HG03442 (cell line): ENCODE measurements at regions not wholly inside any gene's neighbourhood (a gene's known extent, or its start where the extent isn't known, plus 50 kb on each side); places are given as distances from the start of the nearest gene placed in this dataset.
"Not testable (repeated sequence)": the region's sequence is repeated elsewhere in the genome, so short reads cannot be mapped to it uniquely, and the experiment has no call there.

Source experiments
- ATAC-seq: cut with Tn5 transposase; IDR thresholded peaks from one replicate; pipeline ENCODE4 v1.9.1; 2021; ENCODE audit warnings: mild to moderate bottlenecking, moderate library complexity; ENCODE audit not compliant: unreplicated experiment

- ATAC-seq = no peak
Measured at GRCh38 chr2:38243186-38243880, 133.7 kb downstream of the ATL2 start.

GRCh38 chr2:38239452-38239851 is 137.6 kb downstream of the ATL2 start:
- ATAC-seq = no peak

GRCh38 chr2:38238705-38239104 is 138.4 kb downstream of the ATL2 start:
- not testable (repeated sequence) for ATAC-seq

GRCh38 chr2:38237311-38237710 is 139.8 kb downstream of the ATL2 start:
- ATAC-seq = no peak

- no peak for ATAC-seq
Measured at GRCh38 chr2:38233231-38233983, 143.7 kb downstream of the ATL2 start.

DNA sequence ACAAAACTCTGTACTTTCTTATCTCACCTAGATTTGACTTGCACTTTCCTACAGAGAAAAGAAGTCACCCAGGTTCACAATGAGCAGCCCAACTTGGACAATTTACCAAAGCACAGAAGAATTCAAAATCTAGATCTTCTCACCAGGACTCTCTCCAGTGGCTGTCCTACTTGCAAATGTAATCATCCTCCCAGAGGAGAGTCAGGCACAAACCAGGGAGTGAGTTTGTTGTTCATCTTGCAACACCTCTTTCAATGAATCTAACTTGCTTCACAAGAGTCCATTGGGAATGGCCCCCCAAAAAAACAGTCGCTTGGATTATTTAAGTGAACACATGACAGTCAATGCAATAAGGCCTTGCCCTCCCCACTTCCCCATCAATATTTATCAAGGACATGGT is 144.6 kb downstream of the ATL2 start:
- no peak for ATAC-seq

- ATAC-seq = no peak
Measured at GRCh38 chr2:38230756-38231155, 146.3 kb downstream of the ATL2 start.

DNA sequence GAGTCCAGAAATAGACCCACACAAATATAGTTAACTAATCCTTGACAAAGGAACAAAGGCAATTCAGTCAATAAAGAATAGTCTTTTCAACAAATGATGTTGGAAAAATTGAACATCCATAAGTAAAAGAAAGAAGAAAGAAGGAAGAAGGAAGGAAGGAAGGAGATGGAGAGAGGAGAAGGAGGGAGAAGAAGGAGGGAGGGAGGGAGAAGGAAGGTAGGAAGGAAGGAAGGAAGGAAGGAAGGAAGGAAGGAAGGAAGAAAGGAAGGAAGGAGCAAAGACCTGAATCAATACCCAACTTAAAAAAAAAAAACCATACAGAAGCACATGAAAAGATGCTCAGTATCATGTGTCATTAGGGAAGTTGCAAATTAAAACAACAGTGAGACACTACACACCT is 148.3 kb downstream of the ATL2 start:
- ATAC-seq = no peak

DNA sequence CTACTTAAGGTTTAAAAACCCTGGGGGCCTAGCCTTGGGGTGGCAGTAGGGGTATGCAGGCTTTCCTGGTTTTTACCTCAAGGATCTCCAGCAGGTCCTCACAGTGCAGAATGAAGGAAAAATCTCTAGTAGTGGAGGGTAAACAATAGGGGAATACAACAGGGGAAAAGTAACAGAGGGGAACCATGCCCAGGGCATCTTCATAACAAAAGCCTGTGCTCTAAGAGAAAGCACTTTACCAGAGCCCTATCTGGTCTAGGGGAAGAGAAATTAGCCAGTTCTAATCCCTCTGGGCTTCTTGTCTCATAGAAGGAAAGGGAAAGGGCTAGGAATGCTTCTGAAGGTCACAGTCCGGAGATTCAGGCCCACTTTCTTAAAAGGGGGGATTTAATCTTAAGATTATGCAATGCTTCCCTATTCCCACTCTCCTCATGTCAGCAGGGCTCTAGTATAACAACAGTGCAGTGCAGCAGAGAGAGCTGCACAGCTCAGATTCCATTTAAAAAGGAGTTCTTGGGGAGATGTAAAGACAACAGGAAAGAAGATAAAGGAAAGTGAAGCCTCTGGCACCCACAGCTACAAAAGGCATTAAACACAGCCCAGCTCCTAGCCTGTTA is 149.0 kb upstream of the CYP1B1 start:
- ATAC-seq = no peak

DNA sequence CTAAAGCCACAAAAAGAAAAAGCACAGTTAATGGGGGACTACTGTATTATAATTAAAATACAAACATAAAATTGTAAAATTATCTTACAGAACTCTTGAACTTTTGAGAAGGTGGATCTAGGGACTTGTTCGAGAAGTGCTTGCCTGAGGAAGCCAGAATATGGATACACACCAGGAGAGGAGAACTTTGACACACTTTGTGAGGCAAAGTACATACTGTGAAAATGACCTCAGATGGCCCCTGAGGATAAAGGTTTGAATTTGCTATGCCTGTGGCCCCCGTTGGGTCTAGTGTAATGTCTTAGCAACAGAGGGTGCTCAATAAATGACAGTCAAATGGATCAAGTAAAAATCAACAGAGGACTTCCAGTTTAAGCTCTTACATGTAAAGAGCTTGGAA is 148.2 kb upstream of the CYP1B1 start:
- ATAC-seq = no peak

GRCh38 chr2:38223256-38223655 is 147.3 kb upstream of the CYP1B1 start:
- no peak for ATAC-seq

DNA sequence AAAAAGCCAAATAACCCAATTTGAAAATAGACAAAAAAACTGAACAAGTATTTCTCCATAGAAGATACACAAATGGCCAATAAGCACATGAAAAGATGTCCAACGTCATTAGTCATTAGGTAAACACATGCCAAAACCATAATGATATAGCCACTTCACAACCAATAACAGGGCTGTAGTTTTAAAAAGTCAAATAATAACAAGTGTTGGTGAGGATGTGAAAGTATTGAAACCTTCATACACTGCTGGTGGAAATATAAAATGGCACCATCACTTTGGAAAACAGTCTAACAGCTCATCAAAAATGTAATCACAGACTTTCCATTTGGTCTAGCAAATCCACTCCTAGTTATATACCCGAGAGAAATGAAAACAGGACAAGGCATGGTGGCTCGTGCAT is 144.2 kb upstream of the CYP1B1 start:
- ATAC-seq = no peak

- ATAC-seq = no peak
Measured at GRCh38 chr2:38218995-38219394, 143.0 kb upstream of the CYP1B1 start.

DNA sequence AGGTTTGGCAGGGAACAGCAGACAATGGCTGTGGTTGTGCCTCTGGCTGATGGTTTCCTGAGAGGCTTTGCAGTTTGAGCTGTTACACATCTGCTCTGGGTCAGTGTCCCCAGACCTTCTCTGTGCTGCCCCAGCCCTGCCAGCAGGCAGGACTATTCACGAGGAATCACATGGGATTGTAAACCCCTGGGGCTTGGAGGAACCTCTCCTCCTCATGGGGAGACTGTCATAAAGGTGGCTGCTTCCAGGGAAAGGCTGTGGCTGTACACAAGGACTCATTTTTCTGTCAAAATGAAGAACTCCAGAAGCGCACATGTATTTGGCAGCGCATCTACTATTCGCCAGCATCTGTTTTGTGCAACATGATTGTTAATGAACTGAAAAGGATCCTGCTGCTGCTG is 142.6 kb upstream of the CYP1B1 start:
- ATAC-seq = no peak

DNA sequence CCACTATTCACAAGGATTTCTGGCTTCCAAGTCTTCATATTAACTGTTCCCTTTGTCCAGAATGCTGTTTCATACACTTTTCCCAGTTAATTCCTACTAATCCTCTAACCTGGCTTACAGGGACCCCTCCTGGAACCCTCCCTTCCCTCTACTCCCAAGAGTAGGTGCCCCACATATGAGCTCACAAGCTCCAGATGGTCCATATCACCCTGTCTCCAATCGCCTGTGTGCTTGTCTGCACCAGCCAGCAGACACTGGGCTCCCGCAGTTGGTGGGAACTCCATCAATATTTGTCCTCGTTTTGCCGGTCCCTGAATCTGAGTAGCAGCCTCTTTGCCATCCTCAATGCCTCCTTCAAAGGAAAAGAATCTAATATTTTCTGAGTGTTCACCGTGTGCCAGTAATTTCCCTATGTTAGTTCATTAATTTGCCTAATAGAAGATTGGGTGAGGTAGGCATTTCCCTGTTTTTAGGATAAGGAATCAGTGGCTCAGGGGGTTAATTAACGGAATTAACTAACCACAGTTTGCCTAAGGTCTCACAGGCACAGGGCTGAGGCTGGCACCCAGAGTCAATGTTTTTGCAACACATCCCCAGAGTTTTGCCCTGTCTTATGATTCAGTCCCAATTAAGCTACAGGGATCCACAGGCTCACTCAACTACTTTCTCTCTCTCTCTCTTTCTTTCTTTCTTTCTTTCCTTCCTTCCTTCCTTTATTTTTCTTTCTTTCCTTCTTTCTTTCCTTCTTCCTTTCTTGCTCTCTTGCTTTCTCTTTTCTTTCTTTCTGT is 141.6 kb upstream of the CYP1B1 start:
- no peak for ATAC-seq

GRCh38 chr2:38216886-38217285 is 140.9 kb upstream of the CYP1B1 start:
- no peak for ATAC-seq

DNA sequence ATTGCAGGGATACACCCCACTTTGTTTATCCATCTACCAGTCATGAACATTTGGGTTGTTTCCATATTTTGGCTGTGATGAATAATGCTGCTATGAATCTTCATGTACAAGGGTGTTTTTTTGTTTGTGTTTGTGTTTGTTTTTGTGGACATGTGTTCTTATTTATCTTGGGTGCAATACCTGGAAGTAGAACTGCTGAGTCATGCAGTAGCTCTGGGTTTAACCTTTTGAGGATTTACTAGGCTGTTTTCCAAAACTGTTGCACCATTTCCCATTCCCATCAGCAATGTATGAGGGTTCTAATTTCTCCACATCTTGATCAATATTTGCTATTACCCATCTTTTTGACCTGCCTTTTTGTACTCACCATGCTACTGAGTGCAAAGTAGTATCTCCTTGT is 140.0 kb upstream of the CYP1B1 start:
- no peak for ATAC-seq

DNA sequence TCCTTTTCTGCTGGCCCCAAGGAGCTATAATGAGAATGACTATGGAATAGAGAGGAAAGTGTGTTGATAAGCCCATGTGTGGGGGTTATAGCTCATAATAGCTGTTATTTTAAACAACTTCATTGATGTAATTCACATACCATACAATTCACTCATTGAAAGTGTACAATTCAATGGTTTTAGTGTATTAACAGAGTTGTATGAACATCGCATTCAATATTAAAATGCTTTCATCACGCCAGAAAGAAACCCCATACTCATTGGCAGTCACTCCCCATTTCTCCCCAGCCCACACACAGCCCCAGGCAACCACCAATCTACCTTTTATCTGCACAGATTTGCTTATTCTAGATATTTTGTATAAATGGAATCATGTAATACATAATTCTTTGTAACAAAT is 139.6 kb upstream of the CYP1B1 start:
- ATAC-seq = no peak

- no peak for ATAC-seq
Measured at GRCh38 chr2:38214209-38214717, 138.3 kb upstream of the CYP1B1 start.

DNA sequence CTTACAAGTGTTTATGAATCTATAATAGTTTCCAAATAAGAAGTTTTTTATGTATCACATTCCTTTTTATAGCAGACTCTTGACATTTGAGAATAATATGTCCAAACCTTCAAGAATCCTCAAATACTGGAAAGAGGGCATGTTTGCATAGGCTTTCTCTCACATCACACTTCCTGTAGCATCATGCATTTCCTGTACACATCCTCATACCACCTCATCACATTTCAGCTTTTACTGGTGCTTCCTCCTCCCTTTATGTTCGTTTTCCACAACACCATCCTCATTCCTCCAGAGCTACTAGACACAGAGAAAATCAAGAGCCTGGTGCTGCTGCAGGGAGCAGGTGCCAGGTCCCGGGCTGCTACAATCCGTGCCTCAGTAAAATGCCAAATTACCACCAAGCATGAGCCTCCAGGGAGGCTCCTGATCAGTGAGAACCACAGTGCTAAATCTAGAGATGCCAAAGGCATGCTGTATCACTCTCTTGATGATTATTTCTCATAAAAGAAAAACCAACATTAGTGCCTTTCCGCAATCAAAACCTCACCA is 137.7 kb upstream of the CYP1B1 start:
- no peak for ATAC-seq

- ATAC-seq = no peak
Measured at GRCh38 chr2:38212312-38212711, 136.4 kb upstream of the CYP1B1 start.
